Endothelial cell of umbilical vein (primary cell): ENCODE measurements at regions not wholly inside any gene's neighbourhood (a gene's known extent, or its start where the extent isn't known, plus 50 kb on each side); places are given as distances from the start of the nearest gene placed in this dataset.
A peak's percentile ranks its signal among the peaks of the same experiment; 100 is the strongest.

Experiments used
- BruUV-seq: library from RNA; stranded (reverse); fragments of 400-500 nt; replicated peaks from 2 replicates; lab custom pipeline; 2021; lab: Mats Ljungman, UMichigan
- CTCF ChIA-PET: fragments of 300-600, 350-600 bp; sonication (Branson Sonifier 250); formaldehyde crosslinking; loops from one replicate; lab custom pipeline; 2021; ENCODE audit warnings: antibody characterized with exemption, inconsistent platforms; lab: Charles Lee
- POLR2A ChIA-PET: fragments of 300-600, 350-600 bp; sonication (Branson Sonifier 250); formaldehyde crosslinking; loops from one replicate; lab custom pipeline; 2021; ENCODE audit warnings: antibody characterized with exemption, inconsistent platforms; lab: Charles Lee
- DNase-seq: peaks from one replicate; pipeline ENCODE4 v3.0.0-alpha.2; 2011; ENCODE audit warnings: low read depth, low spot score
- FAIRE-seq: peaks from 2 replicates; lab custom pipeline; 2011; peaks lifted over from hg19 to GRCh38; lab: Jason Lieb, UNC
- H2AFZ ChIP-seq: 2 replicates; pipeline ENCODE4 v1.6.0; 2012; ENCODE audit warnings: low read depth, low read length, control low read depth, inconsistent platforms
- H3K27ac ChIP-seq: 2 replicates; pipeline ENCODE4 v1.5.1; 2011; ENCODE audit warnings: low read depth, mild to moderate bottlenecking, control low read depth, low read length, moderate library complexity; ENCODE audit not compliant: insufficient read depth
- H3K27me3 ChIP-seq, 2 experiments: 2 replicates each; pipeline versions ENCODE4 v1.6.0 to v1.6.1; 2011; ENCODE audit warnings: low read length in 2 of 2, mixed read lengths in 1 of 2; ENCODE audit not compliant: control insufficient read depth in 2 of 2, insufficient read depth in 2 of 2
- H3K36me3 ChIP-seq, 2 experiments: 2 replicates in 1 of 2; 3 replicates in 1 of 2; pipeline ENCODE4 v1.5.1; 2011; ENCODE audit warnings: low read length in 2 of 2, mild to moderate bottlenecking in 1 of 2, moderate library complexity in 1 of 2; ENCODE audit not compliant: control insufficient read depth in 2 of 2, insufficient read depth in 2 of 2; ENCODE audit errors: extremely low read depth in 1 of 2
- H3K4me1 ChIP-seq: 3 replicates; pipeline ENCODE4 v1.5.1; 2011; ENCODE audit warnings: mild to moderate bottlenecking, low read length; ENCODE audit not compliant: control insufficient read depth, insufficient read depth; ENCODE audit errors: extremely low read depth
- H3K4me2 ChIP-seq: 2 replicates; pipeline ENCODE4 v1.6.1; 2011; ENCODE audit warnings: low read length, control low read depth, mixed read lengths; ENCODE audit not compliant: insufficient read depth
- H3K4me3 ChIP-seq, 3 experiments: fragments of 200-600 bp in 1 of 3; sonication (generic), shearing (Covaris generic) in 1 of 3; replicated peaks in 1 of 3; 2 replicates each; pipeline ENCODE4 v1.5.1; 2011 to 2016; ENCODE audit warnings: control low read depth in 3 of 3, low read length in 3 of 3, mild to moderate bottlenecking in 2 of 3, inconsistent platforms in 1 of 3, low read depth in 1 of 3, moderate library complexity in 1 of 3; ENCODE audit not compliant: insufficient read depth in 1 of 3
- H3K79me2 ChIP-seq: 2 replicates; pipeline ENCODE4 v1.6.0; 2012; ENCODE audit warnings: low read length, inconsistent platforms; ENCODE audit not compliant: control insufficient read depth, insufficient read depth
- H3K9ac ChIP-seq: replicated peaks from 2 replicates; pipeline ENCODE3; 2011; ENCODE audit warnings: low read length, control low read depth; ENCODE audit not compliant: insufficient read depth; ENCODE audit errors: extremely low read depth
- H3K9me1 ChIP-seq: replicated peaks from 3 replicates; pipeline ENCODE4 v1.6.0; 2011; ENCODE audit warnings: mild to moderate bottlenecking, low read length; ENCODE audit not compliant: control insufficient read depth, insufficient read depth; ENCODE audit errors: extremely low read depth
- H3K9me3 ChIP-seq: replicated peaks from 2 replicates; pipeline ENCODE4 v1.5.1; 2012; ENCODE audit warnings: low read length, inconsistent platforms; ENCODE audit not compliant: control insufficient read depth, insufficient read depth
- H4K20me1 ChIP-seq: replicated peaks from 2 replicates; pipeline ENCODE3; 2011; ENCODE audit warnings: mild to moderate bottlenecking, low read length; ENCODE audit not compliant: control insufficient read depth, insufficient read depth; ENCODE audit errors: extremely low read depth
- CTCF ChIP-seq, 2 donors: IDR thresholded peaks; 1 replicate in 1 of 2; 2 replicates in 1 of 2; pipeline ENCODE4 v1.5.1; 2011; ENCODE audit warnings: low read length in 2 of 2, mild to moderate bottlenecking in 2 of 2, moderate library complexity in 2 of 2, control low read depth in 1 of 2, inconsistent platforms in 1 of 2, low read depth in 1 of 2; ENCODE audit not compliant: insufficient read depth in 1 of 2; ENCODE audit errors: extremely low read depth in 1 of 2
- EZH2 ChIP-seq: IDR thresholded peaks from 2 replicates; pipeline ENCODE4 v1.6.1; 2012; ENCODE audit warnings: borderline replicate concordance, low read depth, mild to moderate bottlenecking, moderate library complexity, low read length, inconsistent platforms; ENCODE audit not compliant: severe bottlenecking
- FOS ChIP-seq: IDR thresholded peaks from 2 replicates; pipeline ENCODE4 v1.6.1; 2011; ENCODE audit warnings: mild to moderate bottlenecking, low read length, moderate library complexity, borderline replicate concordance; ENCODE audit not compliant: insufficient read depth
- GATA2 ChIP-seq: IDR thresholded peaks from 2 replicates; pipeline ENCODE4 v1.7.0; 2011; ENCODE audit warnings: low read depth, mild to moderate bottlenecking, moderate library complexity, mixed read lengths, low read length; ENCODE audit not compliant: insufficient read length, insufficient read depth
- JUN ChIP-seq: IDR thresholded peaks from 2 replicates; pipeline ENCODE4 v1.6.1; 2011; ENCODE audit warnings: borderline replicate concordance, low read depth; ENCODE audit not compliant: insufficient read length, insufficient read depth
- MAX ChIP-seq: IDR thresholded peaks from 2 replicates; pipeline ENCODE4 v1.6.1; 2011; ENCODE audit not compliant: insufficient read depth, insufficient read length
- MYC ChIP-seq: IDR thresholded peaks from one replicate; pipeline ENCODE4 v1.6.1; 2011; ENCODE audit warnings: mild to moderate bottlenecking, low read depth, low read length
- POLR2A ChIP-seq: IDR thresholded peaks from 2 replicates; pipeline ENCODE4 v1.6.1; 2012; ENCODE audit warnings: low read depth, mild to moderate bottlenecking, control low read depth, low read length
- POLR2AphosphoS5 ChIP-seq: IDR thresholded peaks from 2 replicates; pipeline ENCODE4 v1.6.1; 2012; ENCODE audit warnings: low read depth, mild to moderate bottlenecking, control low read depth, low read length, moderate library complexity; ENCODE audit not compliant: insufficient read depth
- dilution Hi-C: fragments of 300-500 bp; cut with MboI; formaldehyde crosslinking; loops from one replicate; pipeline ENCODE4 v1.15.0; 2019; ENCODE audit warnings: low sequenced_read_pairs; ENCODE audit not compliant: extremely low pct_ligation_motif_present
- intact Hi-C: fragments of 100-400 bp; cut with micrococcal nuclease; formaldehyde crosslinking; loops from one replicate; pipeline ENCODE4 v1.10.0; 2022

GRCh38 chr13:89514534-89515312 is 1832.8 kb upstream of the MIR17HG start:
- peak overlapping the region; percentile 84 for H3K9ac ChIP-seq
- CTCF ChIA-PET: interaction anchor here (0.9 to 1.5 kb wide), 7 partner anchors 11 to 181 kb away, joined by 3 to 7 read pairs (median 4); no protein-coding TSS in a partner anchor
- FAIRE-seq (peak; percentile 79), DNase-seq (peak; percentile 97)
- no peaks in the 10 kb centered on the region for H3K9me1 ChIP-seq
- no peaks in the 10 kb centered on the region for H3K36me3 ChIP-seq
- POLR2A ChIA-PET: no interaction called here
- no peaks in the 10 kb centered on the region for H3K79me2 ChIP-seq
- no peaks in the 10 kb centered on the region for H4K20me1 ChIP-seq
- no TSS peak for BruUV-seq
- H3K4me2 ChIP-seq: peak overlapping the region; percentile 87
- peaks cover 29% of the 10 kb centered on the region for H3K4me1 ChIP-seq
- no peaks in the 10 kb centered on the region for H3K9me3 ChIP-seq
- intact Hi-C loops (loop anchor here (1.0 to 5.0 kb wide), 5 partner anchors 37 to 181 kb away; no protein-coding TSS in a partner anchor), dilution Hi-C loops (no loop called here)
- peak overlapping the region; percentile 98 for H3K27ac ChIP-seq
- peak; percentile 96 for TF ChIP-seq JUN
- peak; percentile 86 for TF ChIP-seq GATA2
- TF ChIP-seq MAX: no peak
- TF ChIP-seq MYC: no peak
- no peak for TF ChIP-seq CTCF (IDR thresholded peaks at IDR 0.05; ENCODE audit: extremely low read depth in 1 of 2, insufficient read depth in 1 of 2, low read depth in 1 of 2, low read length in 2 of 2)
- TF ChIP-seq POLR2A: peak; percentile 42
- TF ChIP-seq POLR2AphosphoS5: peak; percentile 60
- TF ChIP-seq EZH2: no peak
- TF ChIP-seq FOS: peak; percentile 91
- no peaks in the 10 kb centered on the region for H3K27me3 ChIP-seq
- no peak overlapping the region for H3K4me3 ChIP-seq
- H2AFZ ChIP-seq: peak overlapping the region; percentile 66
